CD14-positive monocyte (primary cell): ENCODE measurements at regions not wholly inside any gene's neighbourhood (a gene's known extent, or its start where the extent isn't known, plus 50 kb on each side); places are given as distances from the start of the nearest gene placed in this dataset.

ENCODE experiments used
- DNase-seq, 3 donors: peaks; one replicate each; pipeline ENCODE4 v3.0.0-alpha.2; 2011 to 2022
- H2AFZ ChIP-seq: 2 replicates; pipeline ENCODE4 v1.6.0; 2012; ENCODE audit warnings: mild to moderate bottlenecking, low read depth, low read length, inconsistent platforms; ENCODE audit not compliant: insufficient read depth, poor library complexity, severe bottlenecking
- H3K27ac ChIP-seq, 2 donors: 1 replicate in 1 of 2; 2 replicates in 1 of 2; pipeline ENCODE4 v1.5.1; 2012 to 2013; ENCODE audit warnings: low read length in 2 of 2, control low read depth in 1 of 2, inconsistent platforms in 1 of 2, low read depth in 1 of 2, mild to moderate bottlenecking in 1 of 2
- H3K27me3 ChIP-seq, 2 donors: one replicate each; pipeline versions ENCODE4 v1.6.0 to v1.6.1; 2011 to 2013; ENCODE audit warnings: low read length in 2 of 2; ENCODE audit not compliant: control insufficient read depth in 2 of 2, insufficient read depth in 2 of 2
- H3K36me3 ChIP-seq, 2 donors: replicated peaks in 1 of 2; 1 replicate in 1 of 2; 2 replicates in 1 of 2; pipeline versions ENCODE4 v1.5.1 to v1.6.1; 2012 to 2013; ENCODE audit warnings: low read length in 2 of 2, control low read depth in 1 of 2, inconsistent platforms in 1 of 2, mild to moderate bottlenecking in 1 of 2; ENCODE audit not compliant: insufficient read depth in 2 of 2, control insufficient read depth in 1 of 2
- H3K4me1 ChIP-seq, 2 donors: 1 replicate in 1 of 2; 2 replicates in 1 of 2; pipeline versions ENCODE4 v1.5.1 to v1.6.1; 2012 to 2013; ENCODE audit warnings: low read length in 2 of 2, control low read depth in 1 of 2, inconsistent platforms in 1 of 2, mild to moderate bottlenecking in 1 of 2, moderate library complexity in 1 of 2; ENCODE audit not compliant: insufficient read depth in 2 of 2, control insufficient read depth in 1 of 2
- H3K4me2 ChIP-seq: replicated peaks from 2 replicates; pipeline ENCODE3; 2012; ENCODE audit warnings: low read length, moderate library complexity, mild to moderate bottlenecking; ENCODE audit not compliant: poor library complexity, severe bottlenecking; ENCODE audit errors: extremely low read depth
- H3K4me3 ChIP-seq, 3 experiments: fragments of 200-600 bp in 1 of 3; sonication (generic) in 1 of 3; replicated peaks in 1 of 3; 1 replicate in 2 of 3; 2 replicates in 1 of 3; pipeline ENCODE4 v1.5.1; 2011 to 2013; ENCODE audit warnings: low read length in 3 of 3, mild to moderate bottlenecking in 3 of 3, control low read depth in 2 of 3, low read depth in 2 of 3, inconsistent platforms in 1 of 3, moderate library complexity in 1 of 3
- H3K79me2 ChIP-seq: 2 replicates; pipeline ENCODE4 v1.6.0; 2012; ENCODE audit warnings: mild to moderate bottlenecking, control low read depth, inconsistent platforms, low read length, moderate library complexity; ENCODE audit not compliant: insufficient read depth
- H3K9ac ChIP-seq: 2 replicates; pipeline ENCODE4 v1.6.0; 2017; ENCODE audit warnings: low read length, mild to moderate bottlenecking; ENCODE audit not compliant: insufficient read depth, poor library complexity, severe bottlenecking
- H3K9me3 ChIP-seq, 2 donors: replicated peaks in 1 of 2; 1 replicate in 1 of 2; 2 replicates in 1 of 2; pipeline versions ENCODE4 v1.5.1 to v1.6.1; 2012 to 2013; ENCODE audit warnings: low read length in 2 of 2, control low read depth in 1 of 2; ENCODE audit not compliant: control insufficient read depth in 1 of 2, insufficient read depth in 1 of 2
- H4K20me1 ChIP-seq: 2 replicates; pipeline ENCODE4 v1.6.0; 2012; ENCODE audit warnings: mild to moderate bottlenecking, low read length, control low read depth, moderate library complexity; ENCODE audit not compliant: insufficient read depth
- H3K27ac Mint-ChIP-seq, 7 donors: one replicate each; pipeline ENCODE4 v1.8.0; 2020; ENCODE audit warnings: mild to moderate bottlenecking in 7 of 7, mixed read lengths in 7 of 7, moderate library complexity in 6 of 7, inconsistent platforms in 2 of 7
- H3K27me3 Mint-ChIP-seq, 3 donors: one replicate each; pipeline ENCODE4 v1.8.0; 2021 to 2022; ENCODE audit warnings: low read depth in 3 of 3, mild to moderate bottlenecking in 3 of 3, mixed read lengths in 3 of 3, moderate library complexity in 3 of 3, inconsistent platforms in 1 of 3
- H3K36me3 Mint-ChIP-seq, 2 donors: one replicate each; pipeline ENCODE4 v1.8.0; 2020; ENCODE audit warnings: mixed read lengths in 2 of 2, inconsistent platforms in 1 of 2, mild to moderate bottlenecking in 1 of 2
- H3K4me1 Mint-ChIP-seq: one replicate; pipeline ENCODE4 v1.8.0; 2020; ENCODE audit warnings: mild to moderate bottlenecking, mixed read lengths
- H3K4me3 Mint-ChIP-seq, 2 donors: one replicate each; pipeline ENCODE4 v1.8.0; 2020; ENCODE audit warnings: mild to moderate bottlenecking in 2 of 2, mixed read lengths in 2 of 2, moderate library complexity in 1 of 2
- H3K9me3 Mint-ChIP-seq, 7 donors: one replicate each; pipeline ENCODE4 v1.8.0; 2020 to 2022; ENCODE audit warnings: mixed read lengths in 7 of 7, mild to moderate bottlenecking in 6 of 7, moderate library complexity in 6 of 7, inconsistent platforms in 2 of 7
- WGBS: methylation state at CpG from one replicate; pipeline ENCODE4 v1.1.5; 2013; ENCODE audit warnings: missing lambda C conversion rate; ENCODE audit not compliant: insufficient coverage; 5-methylcytosine and 5-hydroxymethylcytosine counted together
- intact Hi-C, 2 donors: fragments of 100-400 bp; cut with micrococcal nuclease; formaldehyde crosslinking; loops; one replicate each; pipeline versions ENCODE4 v1.15.0 to v1.15.1; 2023
- TF ChIP-seq, protein P1 (sequence below): fragments of 200-600 bp; IDR thresholded peaks from one replicate; pipeline ENCODE4 v1.8.0; 2022; ENCODE audit warnings: antibody characterized with exemption, mild to moderate bottlenecking

DNA sequence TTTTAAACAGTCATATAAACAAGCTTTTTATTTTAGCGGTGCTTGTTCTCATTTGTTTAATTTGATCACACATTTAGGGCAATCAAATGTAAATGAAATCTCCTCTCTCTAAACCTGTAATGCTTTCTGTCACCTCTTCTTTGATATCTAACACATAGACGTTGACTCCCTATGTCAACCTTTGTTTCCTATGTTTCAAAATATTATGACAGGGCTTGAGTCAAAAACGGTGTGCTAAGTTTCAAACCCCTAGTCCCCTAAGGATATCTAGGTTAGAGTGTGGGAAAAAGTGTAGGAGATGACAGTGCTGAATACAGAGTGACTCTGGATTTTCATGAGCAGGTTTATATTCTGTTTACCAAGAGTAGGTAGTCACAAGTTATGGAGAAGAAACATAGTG is 224.0 kb upstream of the CNKSR2 start:
- Histone ChIP-seq H3K4me2 (no peak overlapping the region), H3K79me2 (no peaks in the 10 kb centered on the region), H4K20me1 (no peaks in the 10 kb centered on the region), H3K36me3 (no peaks in the 10 kb centered on the region), H2AFZ (no peak overlapping the region), H3K27me3 (no peaks in the 10 kb centered on the region), H3K27ac (no peak overlapping the region), H3K9me3 (no peaks in the 10 kb centered on the region), H3K4me3 (no peak overlapping the region), H3K4me1 (no peaks in the 10 kb centered on the region), H3K9ac (no peak overlapping the region)
- Mint-ChIP-seq H3K36me3 (no peaks in the 10 kb centered on the region), H3K4me1 (no peaks in the 10 kb centered on the region), H3K4me3 (no peak overlapping the region), H3K9me3 (peaks cover 0 to 4% (median 0%) of the 10 kb centered on the region in 7 donors), H3K27ac (no peak overlapping the region), H3K27me3 (peaks cover 0 to 3% (median 0%) of the 10 kb centered on the region in 3 donors)
- TF ChIP-seq, protein P1, sequence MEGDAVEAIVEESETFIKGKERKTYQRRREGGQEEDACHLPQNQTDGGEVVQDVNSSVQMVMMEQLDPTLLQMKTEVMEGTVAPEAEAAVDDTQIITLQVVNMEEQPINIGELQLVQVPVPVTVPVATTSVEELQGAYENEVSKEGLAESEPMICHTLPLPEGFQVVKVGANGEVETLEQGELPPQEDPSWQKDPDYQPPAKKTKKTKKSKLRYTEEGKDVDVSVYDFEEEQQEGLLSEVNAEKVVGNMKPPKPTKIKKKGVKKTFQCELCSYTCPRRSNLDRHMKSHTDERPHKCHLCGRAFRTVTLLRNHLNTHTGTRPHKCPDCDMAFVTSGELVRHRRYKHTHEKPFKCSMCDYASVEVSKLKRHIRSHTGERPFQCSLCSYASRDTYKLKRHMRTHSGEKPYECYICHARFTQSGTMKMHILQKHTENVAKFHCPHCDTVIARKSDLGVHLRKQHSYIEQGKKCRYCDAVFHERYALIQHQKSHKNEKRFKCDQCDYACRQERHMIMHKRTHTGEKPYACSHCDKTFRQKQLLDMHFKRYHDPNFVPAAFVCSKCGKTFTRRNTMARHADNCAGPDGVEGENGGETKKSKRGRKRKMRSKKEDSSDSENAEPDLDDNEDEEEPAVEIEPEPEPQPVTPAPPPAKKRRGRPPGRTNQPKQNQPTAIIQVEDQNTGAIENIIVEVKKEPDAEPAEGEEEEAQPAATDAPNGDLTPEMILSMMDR = no peak
- DNase-seq = no peak
- intact Hi-C loops = no loop called here
- WGBS = no CpG with 5 or more reads among the region's 3 CpGs

DNA sequence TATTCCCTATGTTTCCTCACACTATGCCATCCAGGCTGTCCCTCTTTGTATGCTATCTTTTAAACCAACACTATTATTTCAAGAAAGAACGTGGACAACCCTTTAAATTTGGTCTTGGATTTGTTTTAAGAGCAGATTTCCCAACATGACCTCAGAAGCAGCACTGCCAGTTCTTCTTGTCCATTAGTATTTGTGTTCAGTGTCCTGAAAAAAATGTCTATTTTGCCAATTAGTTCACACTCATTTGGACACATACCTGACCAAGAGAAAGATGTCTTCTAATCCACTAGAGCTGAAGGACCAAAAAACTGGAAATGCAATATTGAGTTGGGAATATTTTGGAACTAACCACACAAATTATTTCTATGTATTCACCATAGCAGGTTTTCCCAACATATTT is 223.2 kb upstream of the CNKSR2 start:
- H4K20me1 ChIP-seq = no peaks in the 10 kb centered on the region
- TF ChIP-seq, protein P1 = no peak
- Mint-ChIP-seq H3K27ac (no peak overlapping the region), H3K4me3 (no peak overlapping the region), H3K27me3 (peaks cover 0 to 3% (median 0%) of the 10 kb centered on the region in 3 donors), H3K36me3 (no peaks in the 10 kb centered on the region), H3K4me1 (no peaks in the 10 kb centered on the region), H3K9me3 (peaks cover 0 to 2% (median 0%) of the 10 kb centered on the region in 7 donors)
- no peak for DNase-seq
- H3K36me3 ChIP-seq = no peaks in the 10 kb centered on the region
- no peak overlapping the region for H3K9ac ChIP-seq
- H3K27ac ChIP-seq = no peak overlapping the region
- no peaks in the 10 kb centered on the region for H3K4me1 ChIP-seq
- no peaks in the 10 kb centered on the region for H3K27me3 ChIP-seq
- no peak overlapping the region for H2AFZ ChIP-seq
- no peaks in the 10 kb centered on the region for H3K79me2 ChIP-seq
- WGBS = no CpG with 5 or more reads among the region's 1 CpG
- no peaks in the 10 kb centered on the region for H3K9me3 ChIP-seq
- no peak overlapping the region for H3K4me2 ChIP-seq
- intact Hi-C loops = no loop called here
- no peak overlapping the region for H3K4me3 ChIP-seq
